AG04450 (cell line): ENCODE measurements at regions not wholly inside any gene's neighbourhood (a gene's known extent, or its start where the extent isn't known, plus 50 kb on each side); places are given as distances from the start of the nearest gene placed in this dataset.

Source experiments
- CTCF ChIA-PET: fragments of 300-600, 350-600 bp; formaldehyde crosslinking; extraction: SDS; loops from one replicate; lab custom pipeline; 2022; ENCODE audit warnings: antibody characterized with exemption, inconsistent platforms; lab: Charles Lee
- POLR2A ChIA-PET: fragments of 350-600 bp; formaldehyde crosslinking; extraction: SDS; loops from one replicate; lab custom pipeline; 2021; ENCODE audit warnings: antibody characterized with exemption, inconsistent platforms; lab: Yijun Ruan, JAX
- DNase-seq: peaks from one replicate; pipeline ENCODE4 v3.0.0-alpha.2; 2011; ENCODE audit warnings: low read depth, low spot score
- H3K27ac ChIP-seq: one replicate; pipeline ENCODE4 v1.5.1; 2012; ENCODE audit warnings: low read depth, low read length, control low read depth
- H3K27me3 ChIP-seq: one replicate; pipeline ENCODE4 v1.6.0; 2012; ENCODE audit warnings: low read length; ENCODE audit not compliant: control insufficient read depth, insufficient read depth
- H3K4me3 ChIP-seq: 2 replicates; pipeline ENCODE4 v1.5.1; 2011; ENCODE audit warnings: mild to moderate bottlenecking, low read depth, low read length, control low read depth
- H3K9me3 ChIP-seq: 2 replicates; pipeline ENCODE4 v1.5.1; 2012; ENCODE audit warnings: low read length; ENCODE audit not compliant: control insufficient read depth, insufficient read depth
- CTCF ChIP-seq: IDR thresholded peaks from 2 replicates; pipeline ENCODE4 v1.5.1; 2011; ENCODE audit warnings: low read depth, low read length, control low read depth, inconsistent platforms

- ChIA-PET POLR2A (interaction anchor here (0.7 kb wide), 1 partner anchor 14 kb away, joined by 3 read pairs; no protein-coding TSS in a partner anchor), CTCF (no interaction called here)
- no peak overlapping the region for H3K4me3 ChIP-seq
- DNase-seq = peak; percentile 2
- H3K9me3 ChIP-seq = no peaks in the 10 kb centered on the region
- H3K27ac ChIP-seq = no peak overlapping the region
- no peak for TF ChIP-seq CTCF
- no peaks in the 10 kb centered on the region for H3K27me3 ChIP-seq
Measured at GRCh38 chr5:175384724-175385552, 59.0 kb downstream of the DRD1 start.

DNA sequence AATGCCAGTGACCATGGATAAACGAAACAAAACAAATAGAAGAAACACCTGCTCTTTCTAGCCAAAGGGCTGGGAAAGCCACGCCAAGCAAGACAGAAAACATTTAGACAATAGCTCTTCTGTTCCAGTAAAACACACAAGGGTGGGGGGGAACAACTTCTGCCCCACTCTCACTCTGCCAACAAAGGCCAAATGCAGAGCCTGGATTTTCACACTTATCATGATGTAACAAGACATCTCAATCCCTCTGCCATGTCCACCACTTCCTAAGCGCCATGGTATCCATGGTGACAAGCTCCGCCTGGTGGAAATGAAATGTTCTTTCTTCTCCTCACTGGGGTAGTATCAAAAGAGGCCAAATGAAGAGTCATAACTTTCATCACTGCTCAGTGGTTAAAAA lies 60.6 kb downstream of the DRD1 start:
- H3K27ac ChIP-seq = no peak overlapping the region
- ChIA-PET CTCF (interaction anchor here (0.8 to 1.3 kb wide), 2 partner anchors 81 to 151 kb away, joined by 3 to 4 read pairs; no protein-coding TSS in a partner anchor), POLR2A (no interaction called here)
- H3K27me3 ChIP-seq = no peaks in the 10 kb centered on the region
- no peak overlapping the region for H3K4me3 ChIP-seq
- no peaks in the 10 kb centered on the region for H3K9me3 ChIP-seq
- TF ChIP-seq CTCF = no peak
- DNase-seq = no peak

GRCh38 chr5:175382171-175382570 lies 61.8 kb downstream of the DRD1 start:
- CTCF ChIA-PET = no interaction called here
- Histone ChIP-seq H3K9me3 (no peaks in the 10 kb centered on the region), H3K27me3 (no peaks in the 10 kb centered on the region), H3K4me3 (no peak overlapping the region), H3K27ac (no peak overlapping the region)
- no peak for DNase-seq
- POLR2A ChIA-PET = interaction anchor here (0.6 kb wide), 1 partner anchor 27 kb away, joined by 3 read pairs; no protein-coding TSS in a partner anchor
- no peak for TF ChIP-seq CTCF

DNA sequence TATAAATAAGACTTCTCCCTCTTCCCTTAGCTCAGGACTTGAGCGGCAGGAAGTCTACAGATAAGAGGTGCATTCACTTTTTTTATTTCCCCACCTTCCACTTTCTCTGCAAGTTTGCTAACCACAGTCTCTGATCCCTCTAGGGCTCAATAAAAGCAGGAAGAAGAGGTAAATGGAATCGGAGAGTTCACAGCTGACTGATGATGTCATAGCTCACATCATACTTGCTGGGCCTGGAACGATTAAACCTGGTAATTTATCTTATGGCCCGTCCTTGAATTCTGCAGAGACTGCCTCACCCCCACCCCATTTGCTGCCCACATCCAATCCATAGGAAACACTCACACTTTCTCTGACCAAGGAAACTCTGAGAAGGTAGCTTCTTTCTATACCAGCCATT lies 62.9 kb downstream of the DRD1 start:
- CTCF ChIA-PET = no interaction called here
- Histone ChIP-seq H3K27ac (no peak overlapping the region), H3K4me3 (no peak overlapping the region), H3K9me3 (no peaks in the 10 kb centered on the region), H3K27me3 (no peaks in the 10 kb centered on the region)
- DNase-seq = no peak
- POLR2A ChIA-PET = no interaction called here
- no peak for TF ChIP-seq CTCF

DNA sequence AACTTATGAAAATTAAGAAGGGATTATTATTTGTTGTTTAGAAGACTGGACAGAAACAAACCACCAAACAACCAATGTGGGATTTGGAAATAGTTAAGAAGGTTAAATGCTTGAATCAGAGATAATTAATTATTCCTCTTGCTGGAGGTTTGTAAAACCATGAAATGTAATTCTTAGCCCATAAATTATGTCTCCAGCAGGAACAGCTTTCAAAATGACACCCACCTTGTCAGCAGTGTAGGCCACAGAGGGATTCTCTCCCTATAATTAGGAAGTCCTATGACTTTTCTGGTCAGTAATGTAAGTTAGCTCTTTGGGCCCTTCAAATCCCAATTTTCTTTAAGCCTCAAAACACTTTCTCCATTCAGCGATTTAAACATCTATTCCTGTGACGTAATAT lies 63.3 kb downstream of the DRD1 start:
- no peak for DNase-seq
- H3K9me3 ChIP-seq = no peaks in the 10 kb centered on the region
- no peaks in the 10 kb centered on the region for H3K27me3 ChIP-seq
- TF ChIP-seq CTCF = no peak
- ChIA-PET CTCF (no interaction called here), POLR2A (no interaction called here)
- no peak overlapping the region for H3K27ac ChIP-seq
- H3K4me3 ChIP-seq = no peak overlapping the region
